ENCODE measurements at regions not wholly inside any gene's neighbourhood (a gene's known extent, or its start where the extent isn't known, plus 50 kb on each side); places are given as distances from the start of the nearest gene placed in this dataset.

DNA sequence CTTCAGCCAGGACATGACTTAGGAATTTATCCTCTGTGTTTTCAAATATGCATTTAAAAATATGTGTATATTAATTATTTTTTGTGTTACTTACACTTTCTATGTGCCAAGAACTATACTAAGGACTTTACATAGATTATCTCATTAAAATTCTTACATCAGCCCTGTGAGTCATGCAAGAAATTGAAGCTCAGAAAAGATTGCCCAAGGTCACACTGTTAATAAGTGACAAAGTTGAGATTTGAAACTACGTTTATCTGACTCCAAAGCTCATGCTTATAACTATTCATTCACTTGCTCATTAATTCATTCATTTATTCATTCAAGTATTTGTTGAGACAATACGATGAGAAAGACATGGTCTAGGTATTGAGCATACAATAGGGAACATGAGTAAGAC, 62.9 kb upstream of the CHRDL1 start:
- TF ChIP-seq, protein P1, sequence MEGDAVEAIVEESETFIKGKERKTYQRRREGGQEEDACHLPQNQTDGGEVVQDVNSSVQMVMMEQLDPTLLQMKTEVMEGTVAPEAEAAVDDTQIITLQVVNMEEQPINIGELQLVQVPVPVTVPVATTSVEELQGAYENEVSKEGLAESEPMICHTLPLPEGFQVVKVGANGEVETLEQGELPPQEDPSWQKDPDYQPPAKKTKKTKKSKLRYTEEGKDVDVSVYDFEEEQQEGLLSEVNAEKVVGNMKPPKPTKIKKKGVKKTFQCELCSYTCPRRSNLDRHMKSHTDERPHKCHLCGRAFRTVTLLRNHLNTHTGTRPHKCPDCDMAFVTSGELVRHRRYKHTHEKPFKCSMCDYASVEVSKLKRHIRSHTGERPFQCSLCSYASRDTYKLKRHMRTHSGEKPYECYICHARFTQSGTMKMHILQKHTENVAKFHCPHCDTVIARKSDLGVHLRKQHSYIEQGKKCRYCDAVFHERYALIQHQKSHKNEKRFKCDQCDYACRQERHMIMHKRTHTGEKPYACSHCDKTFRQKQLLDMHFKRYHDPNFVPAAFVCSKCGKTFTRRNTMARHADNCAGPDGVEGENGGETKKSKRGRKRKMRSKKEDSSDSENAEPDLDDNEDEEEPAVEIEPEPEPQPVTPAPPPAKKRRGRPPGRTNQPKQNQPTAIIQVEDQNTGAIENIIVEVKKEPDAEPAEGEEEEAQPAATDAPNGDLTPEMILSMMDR (conservative IDR thresholded peaks at IDR 0.05 in 1 of 2, IDR thresholded peaks at IDR 0.05 in 1 of 2; ENCODE audit: low read depth in 1 of 2, low read length in 2 of 2) = no peak
- TF ChIP-seq EZH2 (IDR thresholded peaks at IDR 0.05; ENCODE audit: low read length, missing control alignments) = no peak
